Tibial nerve (tissue), 4 donors: ENCODE measurements at regions not wholly inside any gene's neighbourhood (a gene's known extent, or its start where the extent isn't known, plus 50 kb on each side); places are given as distances from the start of the nearest gene placed in this dataset.

Experiments used
- DNase-seq, 2 donors: peaks; one replicate each; pipeline ENCODE4 v3.0.0-alpha.2; 2019; ENCODE audit warnings: low spot score in 2 of 2
- H3K27ac ChIP-seq, 4 donors: fragments of 200-600 bp; sonication (generic) in 3 of 4; one replicate each; pipeline ENCODE4 v1.5.1; 2017 to 2019; ENCODE audit warnings: mild to moderate bottlenecking in 1 of 4
- H3K27me3 ChIP-seq, 2 donors: fragments of 200-600 bp; sonication (generic) in 1 of 2; one replicate each; pipeline versions ENCODE4 v1.5.1 to v1.6.0; 2017 to 2019
- H3K36me3 ChIP-seq, 3 donors: fragments of 200-600 bp; sonication (generic); one replicate each; pipeline ENCODE4 v1.5.1; 2018 to 2019
- H3K4me1 ChIP-seq, 4 donors: fragments of 200-600 bp; sonication (generic) in 3 of 4; one replicate each; pipeline ENCODE4 v1.5.1; 2017 to 2019
- H3K4me3 ChIP-seq, 4 donors: fragments of 200-600 bp; sonication (generic) in 3 of 4; one replicate each; pipeline ENCODE4 v1.5.1; 2017 to 2019; ENCODE audit warnings: mild to moderate bottlenecking in 1 of 4, moderate library complexity in 1 of 4
- H3K9me3 ChIP-seq, 4 donors: fragments of 200-600 bp; sonication (generic) in 3 of 4; one replicate each; pipeline ENCODE4 v1.5.1; 2017 to 2019
- EP300 ChIP-seq, 2 donors: sonication (generic); formaldehyde crosslinking; IDR thresholded peaks; one replicate each; pipeline ENCODE4 v1.6.1; 2017; ENCODE audit warnings: antibody characterized with exemption in 2 of 2, mild to moderate bottlenecking in 1 of 2
- POLR2A ChIP-seq, 2 donors: fragments of 450-650 bp; IDR thresholded peaks; one replicate each; pipeline ENCODE4 v1.6.1; 2017; ENCODE audit warnings: antibody characterized with exemption in 2 of 2, mild to moderate bottlenecking in 2 of 2, moderate library complexity in 2 of 2
- WGBS, 2 donors: methylation state at CpG; one replicate each; pipeline ENCODE4 v1.1.5; 2018; 5-methylcytosine and 5-hydroxymethylcytosine counted together
- TF ChIP-seq, protein P1 (sequence below), 5 experiments: fragments of 200-600 bp in 3 of 5; fragments of 450-650 bp in 2 of 5; sonication (generic) in 3 of 5; IDR thresholded peaks; one replicate each; pipeline ENCODE4 v1.5.1; 2016 to 2019; ENCODE audit warnings: antibody characterized with exemption in 5 of 5, mild to moderate bottlenecking in 3 of 5, moderate library complexity in 2 of 5

GRCh38 chr13:80097561-80097960, 243.4 kb downstream of the SPRY2 start:
- H3K4me1 ChIP-seq, result no peaks in the 10 kb centered on the region
- TF ChIP-seq POLR2A (IDR thresholded peaks at IDR 0.05), result no peak
- TF ChIP-seq, protein P1, sequence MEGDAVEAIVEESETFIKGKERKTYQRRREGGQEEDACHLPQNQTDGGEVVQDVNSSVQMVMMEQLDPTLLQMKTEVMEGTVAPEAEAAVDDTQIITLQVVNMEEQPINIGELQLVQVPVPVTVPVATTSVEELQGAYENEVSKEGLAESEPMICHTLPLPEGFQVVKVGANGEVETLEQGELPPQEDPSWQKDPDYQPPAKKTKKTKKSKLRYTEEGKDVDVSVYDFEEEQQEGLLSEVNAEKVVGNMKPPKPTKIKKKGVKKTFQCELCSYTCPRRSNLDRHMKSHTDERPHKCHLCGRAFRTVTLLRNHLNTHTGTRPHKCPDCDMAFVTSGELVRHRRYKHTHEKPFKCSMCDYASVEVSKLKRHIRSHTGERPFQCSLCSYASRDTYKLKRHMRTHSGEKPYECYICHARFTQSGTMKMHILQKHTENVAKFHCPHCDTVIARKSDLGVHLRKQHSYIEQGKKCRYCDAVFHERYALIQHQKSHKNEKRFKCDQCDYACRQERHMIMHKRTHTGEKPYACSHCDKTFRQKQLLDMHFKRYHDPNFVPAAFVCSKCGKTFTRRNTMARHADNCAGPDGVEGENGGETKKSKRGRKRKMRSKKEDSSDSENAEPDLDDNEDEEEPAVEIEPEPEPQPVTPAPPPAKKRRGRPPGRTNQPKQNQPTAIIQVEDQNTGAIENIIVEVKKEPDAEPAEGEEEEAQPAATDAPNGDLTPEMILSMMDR (IDR thresholded peaks at IDR 0.05), result no peak
- TF ChIP-seq EP300 (IDR thresholded peaks at IDR 0.05), result no peak
- no peak overlapping the region for H3K4me3 ChIP-seq
- DNase-seq, result no peak
- no peaks in the 10 kb centered on the region for H3K9me3 ChIP-seq
- no peaks in the 10 kb centered on the region for H3K36me3 ChIP-seq
- no peak overlapping the region for H3K27ac ChIP-seq
- no peaks in the 10 kb centered on the region for H3K27me3 ChIP-seq
- 91 to 95% methylated on average over 2 of the region's 2 CpGs for WGBS, 2 donors

DNA sequence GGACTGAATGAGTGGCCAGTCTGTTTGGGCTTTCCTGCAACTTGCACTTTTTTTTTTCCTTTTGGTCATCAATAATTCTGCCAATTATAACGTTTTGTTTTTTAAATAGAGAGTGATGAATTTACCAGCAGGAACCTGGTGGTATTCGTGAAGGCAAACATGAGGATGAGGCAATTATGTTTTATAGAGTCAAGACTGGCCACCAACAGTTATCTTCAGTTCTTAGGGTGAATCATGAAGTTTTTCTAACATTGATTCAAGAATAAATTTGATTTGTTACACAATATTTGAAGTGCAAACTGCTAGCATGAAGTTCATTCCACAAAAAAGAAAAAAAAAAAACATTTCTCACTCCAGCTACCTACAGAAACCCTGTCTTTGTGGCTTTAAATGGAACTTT, 244.5 kb downstream of the SPRY2 start:
- no peaks in the 10 kb centered on the region for H3K27me3 ChIP-seq
- no peaks in the 10 kb centered on the region for H3K36me3 ChIP-seq
- H3K4me3 ChIP-seq, result no peak overlapping the region
- no peaks in the 10 kb centered on the region for H3K4me1 ChIP-seq
- DNase-seq, result no peak
- H3K9me3 ChIP-seq, result no peaks in the 10 kb centered on the region
- WGBS, 2 donors, result 52 to 56% methylated on average over 2 of the region's 2 CpGs
- H3K27ac ChIP-seq, result no peak overlapping the region
- TF ChIP-seq POLR2A (IDR thresholded peaks at IDR 0.05) (no peak), EP300 (IDR thresholded peaks at IDR 0.05) (no peak)
- TF ChIP-seq, protein P1 (IDR thresholded peaks at IDR 0.05), result no peak

- TF ChIP-seq POLR2A (IDR thresholded peaks at IDR 0.05), result no peak
- TF ChIP-seq EP300 (IDR thresholded peaks at IDR 0.05), result no peak
- TF ChIP-seq, protein P1 (IDR thresholded peaks at IDR 0.05), result no peak
- no peak overlapping the region for H3K4me3 ChIP-seq
- H3K36me3 ChIP-seq, result no peaks in the 10 kb centered on the region
- no peaks in the 10 kb centered on the region for H3K27me3 ChIP-seq
- no peaks in the 10 kb centered on the region for H3K4me1 ChIP-seq
- no peak for DNase-seq
- WGBS, 2 donors, result 78 to 79% methylated on average over 1 of the region's 1 CpG
- no peaks in the 10 kb centered on the region for H3K9me3 ChIP-seq
- H3K27ac ChIP-seq, result no peak overlapping the region
Observed at GRCh38 chr13:80094526-80094925, 246.4 kb downstream of the SPRY2 start.

- 92 to 97% methylated on average over 8 to 10 of the region's 10 CpGs for whole genome bisulfite sequencing, 2 donors
- H3K4me3 ChIP-seq, result no peak overlapping the region
- H3K36me3 ChIP-seq, result no peaks in the 10 kb centered on the region
- DNase-seq, result no peak
- H3K27ac ChIP-seq, result no peak overlapping the region
- H3K27me3 ChIP-seq, result no peaks in the 10 kb centered on the region
- H3K4me1 ChIP-seq, result no peaks in the 10 kb centered on the region
- TF ChIP-seq POLR2A (IDR thresholded peaks at IDR 0.05), result no peak
- TF ChIP-seq, protein P1 (IDR thresholded peaks at IDR 0.05), result no peak
- TF ChIP-seq EP300 (IDR thresholded peaks at IDR 0.05), result no peak
- H3K9me3 ChIP-seq, result no peaks in the 10 kb centered on the region
Observed at GRCh38 chr13:80093888-80094287, 247.0 kb downstream of the SPRY2 start.

DNA sequence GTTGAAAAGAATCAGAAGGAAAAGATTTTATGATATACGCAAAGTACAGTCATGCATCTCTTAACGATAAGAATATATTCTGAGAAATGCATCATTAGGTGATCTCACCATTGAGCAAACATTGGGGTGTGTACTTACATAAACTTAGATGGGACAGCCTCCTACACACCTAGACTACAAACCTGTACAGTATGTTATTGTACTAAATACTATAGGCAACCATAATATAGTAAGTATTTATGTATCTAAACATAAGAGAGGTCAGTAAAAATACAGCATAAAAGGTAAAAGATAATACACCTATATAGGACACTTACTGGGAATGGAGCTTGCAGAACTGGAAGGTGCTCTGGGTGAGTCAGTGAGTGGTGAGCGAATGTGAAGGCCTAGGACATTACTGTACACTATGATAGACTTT, 254.6 kb downstream of the SPRY2 start:
- TF ChIP-seq POLR2A (IDR thresholded peaks at IDR 0.05) (no peak), EP300 (IDR thresholded peaks at IDR 0.05) (no peak)
- TF ChIP-seq, protein P1 (IDR thresholded peaks at IDR 0.05), result no peak
- no peak overlapping the region for H3K27ac ChIP-seq
- H3K9me3 ChIP-seq, result no peaks in the 10 kb centered on the region
- no peaks in the 10 kb centered on the region for H3K27me3 ChIP-seq
- no peak overlapping the region for H3K4me3 ChIP-seq
- peaks cover 0 to 28% (median 5%) of the 10 kb centered on the region in 4 donors for H3K4me1 ChIP-seq
- H3K36me3 ChIP-seq, result no peaks in the 10 kb centered on the region
- DNase-seq, result no peak
- 87 to 92% methylated on average over 3 of the region's 3 CpGs for WGBS, 2 donors
